Endothelial cell of umbilical vein (primary cell): ENCODE measurements at regions not wholly inside any gene's neighbourhood (a gene's known extent, or its start where the extent isn't known, plus 50 kb on each side); places are given as distances from the start of the nearest gene placed in this dataset.

ENCODE experiments used
- BruUV-seq: library from RNA; stranded (reverse); fragments of 400-500 nt; replicated peaks from 2 replicates; lab custom pipeline; 2021; lab: Mats Ljungman, UMichigan
- CTCF ChIA-PET: fragments of 300-600, 350-600 bp; sonication (Branson Sonifier 250); formaldehyde crosslinking; loops from one replicate; lab custom pipeline; 2021; ENCODE audit warnings: antibody characterized with exemption, inconsistent platforms; lab: Charles Lee
- POLR2A ChIA-PET: fragments of 300-600, 350-600 bp; sonication (Branson Sonifier 250); formaldehyde crosslinking; loops from one replicate; lab custom pipeline; 2021; ENCODE audit warnings: antibody characterized with exemption, inconsistent platforms; lab: Charles Lee
- DNase-seq: peaks from one replicate; pipeline ENCODE4 v3.0.0-alpha.2; 2011; ENCODE audit warnings: low read depth, low spot score
- FAIRE-seq: peaks from 2 replicates; lab custom pipeline; 2011; peaks lifted over from hg19 to GRCh38; lab: Jason Lieb, UNC
- H2AFZ ChIP-seq: 2 replicates; pipeline ENCODE4 v1.6.0; 2012; ENCODE audit warnings: low read depth, low read length, control low read depth, inconsistent platforms
- H3K27ac ChIP-seq: 2 replicates; pipeline ENCODE4 v1.5.1; 2011; ENCODE audit warnings: low read depth, mild to moderate bottlenecking, control low read depth, low read length, moderate library complexity; ENCODE audit not compliant: insufficient read depth
- H3K27me3 ChIP-seq, 2 experiments: 2 replicates each; pipeline versions ENCODE4 v1.6.0 to v1.6.1; 2011; ENCODE audit warnings: low read length in 2 of 2, mixed read lengths in 1 of 2; ENCODE audit not compliant: control insufficient read depth in 2 of 2, insufficient read depth in 2 of 2
- H3K36me3 ChIP-seq, 2 experiments: 2 replicates in 1 of 2; 3 replicates in 1 of 2; pipeline ENCODE4 v1.5.1; 2011; ENCODE audit warnings: low read length in 2 of 2, mild to moderate bottlenecking in 1 of 2, moderate library complexity in 1 of 2; ENCODE audit not compliant: control insufficient read depth in 2 of 2, insufficient read depth in 2 of 2; ENCODE audit errors: extremely low read depth in 1 of 2
- H3K4me1 ChIP-seq: 3 replicates; pipeline ENCODE4 v1.5.1; 2011; ENCODE audit warnings: mild to moderate bottlenecking, low read length; ENCODE audit not compliant: control insufficient read depth, insufficient read depth; ENCODE audit errors: extremely low read depth
- H3K4me2 ChIP-seq: 2 replicates; pipeline ENCODE4 v1.6.1; 2011; ENCODE audit warnings: low read length, control low read depth, mixed read lengths; ENCODE audit not compliant: insufficient read depth
- H3K4me3 ChIP-seq, 3 experiments: fragments of 200-600 bp in 1 of 3; sonication (generic), shearing (Covaris generic) in 1 of 3; replicated peaks in 1 of 3; 2 replicates each; pipeline ENCODE4 v1.5.1; 2011 to 2016; ENCODE audit warnings: control low read depth in 3 of 3, low read length in 3 of 3, mild to moderate bottlenecking in 2 of 3, inconsistent platforms in 1 of 3, low read depth in 1 of 3, moderate library complexity in 1 of 3; ENCODE audit not compliant: insufficient read depth in 1 of 3
- H3K79me2 ChIP-seq: 2 replicates; pipeline ENCODE4 v1.6.0; 2012; ENCODE audit warnings: low read length, inconsistent platforms; ENCODE audit not compliant: control insufficient read depth, insufficient read depth
- H3K9ac ChIP-seq: replicated peaks from 2 replicates; pipeline ENCODE3; 2011; ENCODE audit warnings: low read length, control low read depth; ENCODE audit not compliant: insufficient read depth; ENCODE audit errors: extremely low read depth
- H3K9me1 ChIP-seq: replicated peaks from 3 replicates; pipeline ENCODE4 v1.6.0; 2011; ENCODE audit warnings: mild to moderate bottlenecking, low read length; ENCODE audit not compliant: control insufficient read depth, insufficient read depth; ENCODE audit errors: extremely low read depth
- H3K9me3 ChIP-seq: replicated peaks from 2 replicates; pipeline ENCODE4 v1.5.1; 2012; ENCODE audit warnings: low read length, inconsistent platforms; ENCODE audit not compliant: control insufficient read depth, insufficient read depth
- H4K20me1 ChIP-seq: replicated peaks from 2 replicates; pipeline ENCODE3; 2011; ENCODE audit warnings: mild to moderate bottlenecking, low read length; ENCODE audit not compliant: control insufficient read depth, insufficient read depth; ENCODE audit errors: extremely low read depth
- CTCF ChIP-seq, 2 donors: IDR thresholded peaks; 1 replicate in 1 of 2; 2 replicates in 1 of 2; pipeline ENCODE4 v1.5.1; 2011; ENCODE audit warnings: low read length in 2 of 2, mild to moderate bottlenecking in 2 of 2, moderate library complexity in 2 of 2, control low read depth in 1 of 2, inconsistent platforms in 1 of 2, low read depth in 1 of 2; ENCODE audit not compliant: insufficient read depth in 1 of 2; ENCODE audit errors: extremely low read depth in 1 of 2
- EZH2 ChIP-seq: IDR thresholded peaks from 2 replicates; pipeline ENCODE4 v1.6.1; 2012; ENCODE audit warnings: borderline replicate concordance, low read depth, mild to moderate bottlenecking, moderate library complexity, low read length, inconsistent platforms; ENCODE audit not compliant: severe bottlenecking
- FOS ChIP-seq: IDR thresholded peaks from 2 replicates; pipeline ENCODE4 v1.6.1; 2011; ENCODE audit warnings: mild to moderate bottlenecking, low read length, moderate library complexity, borderline replicate concordance; ENCODE audit not compliant: insufficient read depth
- GATA2 ChIP-seq: IDR thresholded peaks from 2 replicates; pipeline ENCODE4 v1.7.0; 2011; ENCODE audit warnings: low read depth, mild to moderate bottlenecking, moderate library complexity, mixed read lengths, low read length; ENCODE audit not compliant: insufficient read length, insufficient read depth
- JUN ChIP-seq: IDR thresholded peaks from 2 replicates; pipeline ENCODE4 v1.6.1; 2011; ENCODE audit warnings: borderline replicate concordance, low read depth; ENCODE audit not compliant: insufficient read length, insufficient read depth
- MAX ChIP-seq: IDR thresholded peaks from 2 replicates; pipeline ENCODE4 v1.6.1; 2011; ENCODE audit not compliant: insufficient read depth, insufficient read length
- MYC ChIP-seq: IDR thresholded peaks from one replicate; pipeline ENCODE4 v1.6.1; 2011; ENCODE audit warnings: mild to moderate bottlenecking, low read depth, low read length
- POLR2A ChIP-seq: IDR thresholded peaks from 2 replicates; pipeline ENCODE4 v1.6.1; 2012; ENCODE audit warnings: low read depth, mild to moderate bottlenecking, control low read depth, low read length
- POLR2AphosphoS5 ChIP-seq: IDR thresholded peaks from 2 replicates; pipeline ENCODE4 v1.6.1; 2012; ENCODE audit warnings: low read depth, mild to moderate bottlenecking, control low read depth, low read length, moderate library complexity; ENCODE audit not compliant: insufficient read depth
- dilution Hi-C: fragments of 300-500 bp; cut with MboI; formaldehyde crosslinking; loops from one replicate; pipeline ENCODE4 v1.15.0; 2019; ENCODE audit warnings: low sequenced_read_pairs; ENCODE audit not compliant: extremely low pct_ligation_motif_present
- intact Hi-C: fragments of 100-400 bp; cut with micrococcal nuclease; formaldehyde crosslinking; loops from one replicate; pipeline ENCODE4 v1.10.0; 2022

DNA sequence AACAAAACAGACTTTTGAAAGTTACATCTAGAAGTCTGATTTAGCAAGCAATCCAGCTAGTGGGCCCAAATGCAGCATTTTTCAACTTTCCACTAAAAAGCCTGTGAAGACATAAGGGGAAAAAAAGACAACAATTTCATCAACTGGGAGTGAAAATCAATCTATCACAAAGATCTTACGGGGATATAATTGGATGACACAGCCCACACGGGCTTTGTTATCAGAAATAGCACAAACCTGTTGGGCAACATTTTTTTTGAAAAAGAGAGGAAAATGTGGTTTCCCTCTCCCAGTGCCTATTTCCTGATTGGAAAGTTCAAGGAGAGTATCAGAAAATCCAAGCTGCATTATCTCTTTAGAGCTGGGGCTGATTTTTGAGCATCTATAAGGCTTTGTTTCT lies 132.7 kb downstream of the EVA1A start:
- Histone ChIP-seq H3K4me2 (no peak overlapping the region), H3K27me3 (peaks cover 2 to 3% of the 10 kb centered on the region in 2 experiments), H3K79me2 (no peaks in the 10 kb centered on the region), H2AFZ (no peak overlapping the region), H3K9ac (no peak overlapping the region), H3K36me3 (no peaks in the 10 kb centered on the region), H3K4me1 (no peaks in the 10 kb centered on the region), H3K9me1 (no peaks in the 10 kb centered on the region), H3K4me3 (no peak overlapping the region), H3K27ac (no peak overlapping the region), H3K9me3 (no peaks in the 10 kb centered on the region), H4K20me1 (no peaks in the 10 kb centered on the region)
- no TSS peak for BruUV-seq
- intact Hi-C loops (no loop called here), dilution Hi-C loops (no loop called here)
- TF ChIP-seq FOS (no peak), POLR2A (no peak), CTCF (IDR thresholded peaks at IDR 0.05; ENCODE audit: extremely low read depth in 1 of 2, insufficient read depth in 1 of 2, low read depth in 1 of 2, low read length in 2 of 2) (no peak), MYC (no peak), POLR2AphosphoS5 (no peak), JUN (no peak), MAX (no peak), EZH2 (no peak), GATA2 (no peak)
- ChIA-PET CTCF (interaction anchor here (1.3 kb wide), 1 partner anchor 180 kb away, joined by 4 read pairs; no protein-coding TSS in a partner anchor), POLR2A (no interaction called here)
- FAIRE-seq (no peak), DNase-seq (no peak)
